ENCODE measurements at regions not wholly inside any gene's neighbourhood (a gene's known extent, or its start where the extent isn't known, plus 50 kb on each side); places are given as distances from the start of the nearest gene placed in this dataset.

GRCh38 chr17:77889135-77889505, 69.4 kb upstream of the TNRC6C start:
- no peak for TF ChIP-seq TAF1 (IDR thresholded peaks at IDR 0.05; ENCODE audit: low read depth)
- TF ChIP-seq TEAD4 (IDR thresholded peaks at IDR 0.05): no peak
- TF ChIP-seq EP300 (IDR thresholded peaks at IDR 0.05; ENCODE audit: borderline replicate concordance): no peak

Measured in Ishikawa (cell line).